M059J (cell line): ENCODE measurements at regions not wholly inside any gene's neighbourhood (a gene's known extent, or its start where the extent isn't known, plus 50 kb on each side); places are given as distances from the start of the nearest gene placed in this dataset.
"Not testable (repeated sequence)": the region's sequence is repeated elsewhere in the genome, so short reads cannot be mapped to it uniquely, and the experiment has no call there.

Source experiments
- DNase-seq: peaks from one replicate; pipeline ENCODE4 v3.0.0-alpha.2; 2012; ENCODE audit warnings: low read depth

DNA sequence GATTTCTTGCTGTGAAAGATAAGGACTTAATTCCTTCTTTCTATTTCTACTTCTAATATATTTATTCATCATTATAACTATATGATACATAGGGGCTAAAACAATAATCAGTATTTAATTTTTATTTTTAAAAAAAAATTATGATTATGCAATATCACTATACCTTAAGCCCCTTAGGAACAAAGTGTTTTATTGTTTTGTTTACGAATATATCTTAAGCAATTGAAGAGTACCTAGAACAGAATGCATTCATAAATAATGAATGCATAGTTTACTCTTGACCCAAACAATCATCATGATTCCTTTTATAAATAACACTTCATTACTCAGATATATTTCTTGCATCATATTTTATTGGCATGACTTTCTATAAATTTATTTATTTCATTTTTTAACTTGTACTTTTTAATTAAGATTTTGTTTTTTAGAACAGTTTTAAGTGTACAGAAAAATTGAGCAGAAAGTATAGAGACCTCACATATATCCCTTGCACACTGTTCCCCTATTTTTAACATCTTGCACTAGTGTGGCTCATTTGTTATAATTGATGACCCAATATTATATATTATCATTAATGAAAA is 339.9 kb upstream of the SPRY2 start:
- DNase-seq = no peak

DNA sequence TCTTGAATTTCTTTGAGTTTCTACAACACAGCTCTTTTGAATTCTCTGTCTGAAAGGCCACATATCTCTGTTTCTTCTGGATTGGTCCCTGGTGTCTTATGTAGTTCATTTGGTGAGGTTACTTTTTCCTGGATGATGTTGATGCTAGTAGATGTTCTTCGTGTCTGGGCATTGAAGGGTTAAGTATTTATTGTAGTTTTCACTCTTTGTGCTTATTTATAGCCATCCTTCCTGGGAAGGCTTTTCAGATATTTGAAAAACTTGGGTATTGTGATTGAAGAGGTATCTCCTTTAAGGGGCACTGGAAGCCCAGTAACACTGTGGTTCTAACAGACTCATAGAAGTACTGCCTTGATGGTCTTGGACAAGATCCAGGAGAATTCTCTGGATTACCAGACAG is 338.5 kb upstream of the SPRY2 start:
- no peak for DNase-seq

DNA sequence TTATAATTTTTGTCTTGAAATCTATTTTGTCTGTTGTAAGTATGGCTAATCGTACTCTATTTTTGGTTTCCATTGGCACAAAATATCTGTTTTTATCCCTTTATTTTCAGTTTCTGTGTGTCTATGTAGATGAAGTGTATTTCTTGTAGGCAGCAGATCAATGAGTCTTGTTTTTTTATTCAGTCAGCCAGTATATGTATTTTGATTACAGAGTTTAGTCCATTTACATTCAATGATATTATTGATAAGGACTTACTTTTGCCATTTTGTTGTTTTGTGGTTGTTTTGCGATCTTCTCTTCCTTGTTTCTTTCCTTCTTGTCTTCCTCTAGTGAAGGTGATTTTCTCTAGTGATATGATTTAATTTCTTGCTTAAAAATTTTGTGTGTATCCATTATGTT is 336.3 kb upstream of the SPRY2 start:
- DNase-seq = no peak

DNA sequence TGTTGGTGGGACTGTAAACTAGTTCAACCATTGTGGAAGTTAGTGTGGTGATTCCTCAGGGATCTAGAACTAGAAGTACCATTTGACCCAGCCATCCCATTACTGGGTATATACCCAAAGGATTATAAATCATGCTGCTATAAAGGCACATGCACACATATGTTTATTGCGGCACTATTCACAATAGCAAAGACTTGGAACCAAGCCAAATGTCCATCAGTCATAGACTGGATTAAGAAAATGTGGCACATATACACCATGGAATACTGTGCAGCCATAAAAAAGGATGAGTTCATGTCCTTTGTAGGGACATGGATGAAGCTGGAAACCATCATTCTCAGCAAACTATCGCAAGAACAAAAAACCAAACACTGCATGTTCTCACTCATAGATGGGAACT is 334.5 kb upstream of the SPRY2 start:
- not testable (repeated sequence) for DNase-seq

DNA sequence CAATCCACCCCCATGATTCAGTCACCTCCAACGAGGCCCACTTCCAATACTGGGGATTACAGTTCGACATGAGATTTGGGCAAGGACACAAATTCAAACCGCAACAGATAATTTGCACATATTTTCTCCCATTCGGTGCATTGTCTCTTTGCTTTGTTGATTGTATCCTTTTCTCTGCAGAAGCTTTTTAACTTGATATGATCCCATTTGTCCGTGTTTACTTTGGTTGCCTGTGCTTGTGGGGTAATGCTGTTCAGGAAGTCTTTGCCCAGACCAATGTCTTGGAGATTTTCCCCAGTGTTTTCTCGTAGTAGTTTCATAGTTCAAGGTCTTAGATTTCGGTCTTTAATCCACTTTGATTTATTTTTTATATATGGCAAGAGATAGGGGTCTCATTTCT is 330.8 kb upstream of the SPRY2 start:
- DNase-seq = no peak

DNA sequence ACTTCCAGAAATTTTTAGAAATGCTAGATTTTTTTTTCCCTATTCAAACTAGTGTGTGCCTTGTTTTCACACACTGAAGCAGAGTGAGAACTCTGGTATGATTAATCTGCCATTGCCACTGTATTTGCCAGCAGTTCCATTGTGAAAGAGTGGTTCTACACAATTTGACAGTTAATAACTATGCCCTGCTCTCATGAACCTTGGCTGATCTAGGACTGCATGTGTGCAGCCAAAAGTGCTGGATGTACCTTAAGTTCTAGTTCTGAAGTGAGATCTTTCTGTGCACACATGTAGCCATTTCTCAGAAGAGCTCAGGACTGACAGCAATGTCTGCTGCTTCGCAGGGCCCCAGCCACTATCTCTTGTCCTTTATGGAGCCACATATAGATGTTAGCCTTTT is 328.2 kb upstream of the SPRY2 start:
- no peak for DNase-seq

DNA sequence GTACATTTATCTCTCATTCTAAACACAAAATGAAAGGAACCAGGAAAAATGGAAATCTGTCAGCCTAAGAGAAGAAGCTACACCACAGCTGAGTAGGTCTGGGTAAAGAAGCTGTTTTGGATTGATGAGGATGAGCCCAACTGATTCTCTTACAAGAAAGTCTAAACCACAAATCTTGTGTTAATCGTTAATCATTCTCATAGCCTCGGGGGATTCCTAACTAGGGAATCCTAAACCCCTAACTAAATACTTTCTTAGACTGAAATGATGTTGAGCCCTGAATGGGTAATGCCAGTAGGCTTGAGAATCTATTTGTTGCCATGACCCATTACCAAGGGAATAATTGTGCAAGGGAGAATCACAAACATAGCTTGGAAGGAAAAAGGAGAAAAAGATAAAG is 327.5 kb upstream of the SPRY2 start:
- DNase-seq = no peak

DNA sequence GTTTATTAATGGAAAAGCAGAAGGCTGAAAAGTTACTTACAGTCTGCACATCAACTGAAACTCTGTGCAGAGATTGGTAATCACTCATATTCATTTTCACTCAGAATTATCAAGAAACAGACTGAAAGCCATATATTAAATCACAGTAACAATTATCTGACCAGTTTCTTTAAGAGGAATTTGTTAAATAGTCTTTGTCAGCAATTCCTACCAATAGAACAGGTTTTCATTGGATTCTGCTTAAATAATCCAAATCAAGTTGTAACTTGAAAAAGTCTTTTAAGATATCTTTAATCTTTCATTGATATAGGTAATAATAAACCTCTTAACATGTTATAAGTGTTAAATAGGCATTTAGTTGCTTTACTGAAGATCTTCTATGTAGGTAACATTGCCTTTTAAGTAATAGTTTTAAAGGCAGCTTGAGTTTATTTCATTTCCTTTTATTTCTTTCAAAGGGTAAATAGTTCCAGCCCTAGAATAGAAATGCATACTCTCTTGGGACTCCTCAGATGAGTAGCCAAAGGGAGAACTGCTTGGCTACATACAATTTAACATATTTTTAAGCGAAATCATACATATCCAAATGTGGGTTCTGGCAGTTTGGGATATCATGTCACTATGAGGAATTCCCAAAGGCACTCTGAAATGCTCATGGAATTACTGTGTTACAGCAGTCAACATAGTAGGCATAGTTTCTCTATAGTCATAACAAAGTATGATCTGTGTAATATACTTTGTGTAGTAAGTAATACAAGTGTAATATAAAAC is 326.0 kb upstream of the SPRY2 start:
- no peak for DNase-seq

DNA sequence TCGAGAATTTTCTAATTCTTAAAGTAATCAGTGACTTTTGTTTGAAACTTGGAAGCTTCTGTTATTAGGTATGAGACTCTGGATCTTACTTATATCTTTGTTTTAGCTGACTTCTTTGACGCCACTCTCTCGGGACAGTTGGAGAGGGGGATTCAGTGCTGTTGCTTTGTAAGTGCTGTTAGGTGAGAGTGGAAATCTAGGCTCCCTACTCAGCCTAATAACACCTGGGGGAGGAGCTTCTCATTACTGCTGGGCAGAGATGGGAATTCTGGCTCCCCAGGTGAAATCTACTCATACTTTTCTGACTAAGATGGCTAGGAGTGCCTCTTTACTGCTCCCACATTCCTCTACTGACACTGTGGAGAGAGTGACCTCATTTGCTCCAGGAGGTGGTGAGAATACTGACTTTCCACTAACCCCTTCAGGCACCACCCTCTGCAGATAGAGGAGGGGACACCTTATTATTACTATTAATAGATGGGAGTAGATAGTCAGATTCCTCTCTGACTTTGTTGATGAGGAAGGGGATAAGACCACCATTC is 324.9 kb upstream of the SPRY2 start:
- no peak for DNase-seq

DNA sequence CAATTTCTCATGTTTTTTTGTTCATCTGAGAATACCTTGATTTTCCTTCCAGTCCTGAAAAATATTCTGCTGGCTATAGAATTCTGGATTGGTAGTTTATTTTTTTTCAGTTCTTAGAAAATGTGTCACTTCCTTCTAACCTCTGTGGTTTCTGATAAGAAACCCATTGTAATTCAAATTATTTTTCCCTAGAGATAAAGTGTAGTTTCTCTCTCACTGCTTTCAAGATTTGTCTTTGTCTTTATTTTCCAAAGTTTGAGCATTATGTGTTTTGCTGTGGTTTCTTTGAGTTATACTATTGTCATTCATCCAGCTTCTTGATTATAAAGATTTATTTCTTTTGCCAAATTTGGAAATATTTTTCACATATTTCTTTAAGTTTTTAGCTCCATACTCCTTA is 324.0 kb upstream of the SPRY2 start:
- no peak for DNase-seq

DNA sequence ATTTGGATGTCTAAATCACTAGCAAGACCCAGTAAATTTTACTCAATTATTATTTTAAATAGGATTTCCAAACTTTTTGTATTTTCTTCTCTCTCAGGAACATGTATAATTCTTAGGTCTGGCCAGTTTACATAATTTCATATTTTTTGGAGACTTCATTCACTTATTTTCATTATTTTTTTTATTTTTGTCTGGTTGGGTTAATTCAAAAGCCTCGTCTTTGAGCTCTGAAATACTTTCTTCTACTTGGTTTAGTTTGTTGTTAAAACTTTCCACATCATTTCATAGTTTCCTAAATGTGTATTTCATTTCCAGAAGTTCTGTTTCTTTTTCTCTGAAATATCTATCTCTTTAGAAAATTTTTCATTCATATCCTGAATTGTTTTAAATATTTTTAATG is 322.9 kb upstream of the SPRY2 start:
- DNase-seq = no peak

DNA sequence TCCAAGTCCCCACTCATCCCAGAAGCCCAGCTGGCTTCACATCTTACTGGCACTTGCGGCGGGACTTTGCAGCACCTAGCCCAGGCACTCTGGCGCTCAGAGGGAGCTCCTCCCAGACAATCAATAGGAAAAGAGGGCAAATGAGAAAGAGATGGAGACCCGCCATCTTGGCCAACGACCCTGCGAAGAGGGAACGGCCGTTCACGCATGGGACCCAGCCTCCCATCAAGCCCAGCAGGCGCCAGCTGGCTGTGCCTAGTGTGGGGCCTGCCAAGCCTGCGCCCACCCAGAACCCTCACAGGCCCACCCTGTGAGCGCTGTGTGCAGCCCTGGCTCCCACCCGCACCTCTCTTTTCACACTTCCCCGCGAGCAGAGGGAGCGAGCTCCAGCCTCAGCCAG is 317.8 kb upstream of the SPRY2 start:
- DNase-seq = no peak

DNA sequence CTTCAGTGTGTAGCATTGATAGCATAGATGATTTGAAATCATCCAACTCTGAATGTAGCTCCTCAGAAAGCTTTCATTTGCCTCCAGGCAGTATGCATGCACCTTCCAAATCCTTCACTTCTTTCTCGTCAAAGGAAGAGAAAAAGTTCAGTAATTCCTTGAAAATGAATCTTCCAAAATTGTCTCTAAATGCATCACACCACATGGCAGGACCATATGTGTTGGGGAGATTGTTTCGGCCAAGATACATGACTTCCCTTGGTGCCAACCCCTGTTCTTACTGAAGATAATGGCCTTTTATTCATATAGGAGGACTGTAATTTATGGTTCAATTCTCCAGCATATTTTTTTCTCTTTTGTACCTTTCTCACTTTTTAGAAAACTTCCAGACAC is 315.6 kb upstream of the SPRY2 start:
- DNase-seq = no peak

DNA sequence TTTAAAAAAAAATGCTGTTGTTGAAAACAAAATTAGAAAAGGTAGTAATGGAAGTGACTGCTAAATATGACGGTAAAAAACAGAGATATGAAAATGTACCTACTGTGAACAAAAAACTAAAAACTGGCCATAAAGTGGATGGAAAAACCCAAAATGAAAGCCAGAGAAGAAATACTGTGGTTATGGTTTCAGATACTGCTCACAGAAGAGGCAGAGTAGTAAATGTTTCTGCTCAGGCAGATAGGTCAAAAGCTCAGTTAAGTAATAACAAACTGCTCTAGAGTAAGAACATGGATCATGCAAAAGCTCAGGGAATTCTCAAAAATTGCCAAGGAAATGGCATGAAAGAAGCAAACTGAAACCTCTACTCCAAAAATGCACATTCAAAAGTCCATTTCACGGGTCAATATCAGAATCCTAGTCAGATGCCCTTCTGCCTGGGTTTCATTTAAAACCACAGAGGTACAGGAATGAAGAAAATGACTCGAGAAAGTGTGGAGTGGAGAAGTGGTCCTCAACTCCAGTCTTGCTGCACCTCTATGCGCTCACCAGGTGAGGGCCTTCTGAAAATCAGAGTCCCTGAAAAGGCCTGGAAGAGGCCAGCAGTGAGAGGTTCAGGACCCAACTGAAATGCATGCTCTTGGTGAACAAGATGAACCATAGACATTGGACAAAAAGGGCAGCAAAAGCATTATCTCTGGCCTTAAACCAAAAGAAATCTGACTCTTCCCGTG is 315.0 kb upstream of the SPRY2 start:
- DNase-seq = no peak

DNA sequence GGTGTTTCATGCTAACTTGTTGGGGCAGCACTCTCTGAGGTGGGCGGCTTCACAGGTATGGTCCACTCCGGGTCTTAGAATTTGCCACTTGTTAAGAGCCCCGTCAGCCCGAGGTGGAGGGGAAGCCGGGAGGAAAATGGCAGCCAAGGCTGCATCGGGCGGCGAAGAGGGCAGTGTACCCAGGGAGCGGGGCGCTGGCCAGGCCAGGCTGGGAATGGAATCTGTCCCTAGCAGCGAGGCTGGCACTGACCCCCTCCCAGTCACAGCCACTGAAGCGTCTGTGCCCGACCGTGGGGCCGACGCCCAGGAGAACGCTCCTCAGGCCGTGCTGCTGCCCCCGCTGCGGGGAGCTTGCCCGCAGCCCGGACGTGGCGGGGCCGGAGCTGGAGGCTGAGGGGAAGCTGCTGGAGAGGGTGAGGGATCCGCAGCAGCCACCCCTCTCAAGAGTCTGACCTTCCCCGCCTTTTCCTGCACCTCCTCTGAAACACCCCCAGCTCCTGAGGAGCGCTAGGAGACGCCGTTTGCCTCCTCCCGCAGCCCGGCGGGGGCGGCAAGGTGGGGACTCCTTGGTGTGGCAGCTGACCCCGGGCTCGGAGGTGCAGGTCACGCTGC is 313.8 kb upstream of the SPRY2 start:
- DNase-seq = no peak

DNA sequence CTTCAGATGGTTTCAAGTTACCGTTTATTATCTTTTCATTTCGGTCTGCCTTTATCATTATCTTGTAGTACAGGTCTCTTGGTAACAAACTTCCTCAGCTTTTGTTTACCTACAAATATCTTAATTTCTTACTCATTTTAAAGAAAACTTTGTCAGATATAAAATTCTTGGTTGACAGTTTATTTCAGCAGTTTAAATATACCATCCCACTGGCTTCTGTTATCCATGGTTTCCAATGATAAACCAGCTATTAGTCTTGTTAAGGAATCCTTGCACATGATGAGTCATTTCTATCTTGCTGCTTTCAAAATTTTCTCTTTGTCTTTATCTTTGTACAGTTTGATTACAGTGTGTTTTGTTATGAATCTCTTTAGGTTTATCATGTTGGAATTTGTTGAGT is 308.3 kb upstream of the SPRY2 start:
- no peak for DNase-seq

DNA sequence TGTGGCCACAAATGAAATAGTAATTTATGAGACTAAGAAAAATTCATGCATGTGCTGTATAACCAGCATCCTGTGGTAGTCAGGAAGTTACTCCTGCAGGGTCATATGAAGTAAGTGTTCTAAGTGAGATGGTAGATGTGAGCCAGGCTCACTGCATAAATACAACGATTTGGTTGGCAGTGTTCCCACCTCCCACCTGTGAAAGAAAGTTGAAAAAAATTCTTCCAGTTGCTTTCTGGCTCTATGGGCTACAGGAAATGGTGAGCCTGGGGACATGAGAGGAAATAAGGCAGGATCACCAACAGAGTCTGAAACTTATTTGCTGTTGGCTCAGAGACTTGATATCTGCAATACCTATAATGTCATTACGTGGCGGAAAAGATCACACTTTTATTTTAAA is 301.7 kb upstream of the SPRY2 start:
- no peak for DNase-seq

DNA sequence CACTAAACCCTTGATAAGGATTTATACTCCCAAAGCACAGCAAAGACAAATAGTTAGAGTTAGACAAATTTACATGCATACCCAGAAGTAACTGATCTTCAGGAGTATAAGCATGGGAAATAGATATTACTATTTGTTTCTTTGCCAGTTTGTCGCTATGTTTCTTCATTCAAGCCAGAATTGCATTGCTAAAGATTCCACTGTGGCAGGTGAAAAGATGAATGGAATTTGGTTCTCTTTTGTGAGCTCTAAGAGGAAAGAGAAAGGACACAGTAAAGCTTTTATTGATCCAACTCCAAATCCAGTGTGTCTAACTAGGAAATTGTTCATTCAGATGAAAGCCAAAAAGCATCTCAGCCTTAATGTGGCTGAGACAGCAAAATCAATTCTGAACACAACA is 292.3 kb upstream of the SPRY2 start:
- no peak for DNase-seq

DNA sequence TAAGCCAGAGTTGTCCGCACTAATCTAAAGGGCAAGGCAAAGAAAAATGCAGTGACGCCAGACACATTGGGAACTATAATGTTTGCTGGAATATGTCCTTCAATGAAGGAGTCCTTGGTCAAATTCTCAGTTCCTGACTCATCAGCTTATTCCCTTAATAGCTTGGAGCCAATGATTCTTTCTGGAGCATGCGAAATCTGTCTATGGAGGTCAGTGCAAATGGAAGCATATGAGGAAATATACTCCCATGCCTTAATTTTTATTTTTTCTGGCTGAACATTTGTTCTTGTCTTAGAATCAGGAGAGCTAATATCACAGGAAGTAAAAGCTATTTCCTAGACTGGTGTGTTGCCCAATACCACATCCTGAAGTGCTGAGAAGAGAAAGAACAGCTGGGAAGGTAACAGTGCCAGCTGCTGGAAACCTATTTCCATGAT is 289.8 kb upstream of the SPRY2 start:
- DNase-seq = no peak

DNA sequence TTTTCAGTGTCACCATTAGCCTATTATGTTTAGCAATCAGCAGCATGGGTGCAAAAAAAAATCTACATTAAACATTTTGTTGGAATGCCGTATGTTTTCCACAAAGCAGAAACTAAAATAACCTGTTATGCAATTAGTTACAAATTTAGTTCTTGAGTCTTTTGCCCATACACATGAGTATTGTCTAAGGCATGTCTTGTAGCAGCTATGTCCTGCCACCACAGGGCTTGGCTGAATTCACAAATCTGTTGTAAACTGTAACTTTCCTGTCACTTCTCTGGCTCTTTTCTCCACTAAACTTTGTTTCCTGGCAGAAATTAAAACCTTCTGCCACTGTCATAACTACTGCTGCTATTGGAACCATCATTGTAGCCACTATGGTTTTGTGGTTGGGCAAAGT is 277.9 kb upstream of the SPRY2 start:
- no peak for DNase-seq

DNA sequence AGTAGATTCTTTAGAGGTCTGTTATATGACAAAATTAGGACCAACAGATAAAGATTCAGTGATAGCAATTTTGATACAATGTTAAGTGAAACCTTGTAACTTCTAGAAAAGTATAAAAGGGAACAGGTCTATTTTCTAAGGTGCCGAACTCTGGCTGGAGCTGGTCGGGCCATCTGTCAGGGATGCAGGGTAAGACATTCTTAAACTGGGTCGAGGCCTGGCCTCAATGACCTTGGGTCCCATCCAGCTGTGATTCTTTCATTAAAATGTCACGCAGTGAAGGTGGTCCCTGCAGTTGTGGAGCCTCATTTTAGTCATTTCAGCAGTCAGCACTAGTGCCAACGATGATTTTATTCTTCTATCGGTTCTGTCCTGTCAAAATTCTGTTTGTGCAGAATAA is 271.9 kb upstream of the SPRY2 start:
- DNase-seq = no peak

DNA sequence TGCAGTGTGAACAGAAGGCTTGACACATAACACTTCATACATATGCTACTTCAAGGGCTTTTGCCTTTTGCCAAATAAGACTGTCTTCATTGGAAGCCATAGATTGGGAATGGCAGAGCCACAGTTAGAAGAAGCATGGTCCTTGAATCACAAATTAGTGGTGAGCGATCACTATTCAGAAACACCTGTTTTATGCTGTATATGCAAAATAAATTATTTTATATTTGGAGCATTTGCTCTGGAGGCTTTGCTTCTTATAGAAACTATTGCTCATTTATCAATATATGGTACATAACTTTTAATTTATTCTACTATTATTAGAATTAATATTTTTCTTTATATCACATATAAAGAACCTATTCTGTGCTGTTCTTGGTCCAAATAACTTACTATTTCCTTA is 270.4 kb upstream of the SPRY2 start:
- no peak for DNase-seq

DNA sequence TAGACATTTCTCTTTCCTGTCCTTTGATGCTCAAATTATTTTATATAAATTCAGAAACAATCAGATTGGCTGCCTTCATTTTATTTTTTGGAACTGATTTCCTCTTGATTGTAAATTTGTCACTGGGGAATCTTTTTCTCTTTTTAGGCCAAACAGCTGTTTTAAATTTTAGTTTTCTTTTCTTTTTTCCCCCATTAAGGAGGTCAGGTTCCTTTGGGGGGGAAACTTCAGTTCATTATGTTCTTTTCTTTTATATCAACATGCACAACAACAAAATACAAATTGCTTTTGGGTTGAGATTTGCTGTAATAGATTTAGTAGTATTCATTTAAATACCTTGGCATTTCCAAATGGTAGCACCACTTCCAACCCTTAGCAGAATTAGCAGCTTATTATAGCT is 264.8 kb upstream of the SPRY2 start:
- no peak for DNase-seq
